ENCODE measurements at regions not wholly inside any gene's neighbourhood (a gene's known extent, or its start where the extent isn't known, plus 50 kb on each side); places are given as distances from the start of the nearest gene placed in this dataset.

DNA sequence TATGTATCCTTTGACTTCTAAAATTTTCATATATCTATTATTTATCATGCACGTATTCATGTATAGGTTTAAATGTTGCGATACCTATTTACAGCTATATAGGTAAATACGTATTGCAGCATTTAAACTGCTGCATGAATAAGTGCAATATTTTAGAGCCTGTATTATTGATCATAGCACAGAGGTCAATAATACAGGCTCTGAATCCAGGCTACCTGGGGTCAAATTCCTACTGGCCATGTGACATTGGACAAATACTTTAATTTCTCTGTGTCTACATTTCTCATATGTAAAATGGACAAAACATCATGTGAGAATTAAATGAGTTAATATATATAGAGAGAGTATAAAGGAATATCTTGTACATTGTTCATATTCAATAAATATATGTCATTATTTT, 352.9 kb upstream of the ROBO2 start:
- Histone ChIP-seq H3K36me3 (ENCODE audit: control insufficient read depth, insufficient read depth, low read length) (no peaks in the 10 kb centered on the region), H4K20me1 (replicated peaks; ENCODE audit: control insufficient read depth, insufficient read depth, low read length) (no peaks in the 10 kb centered on the region), H3K4me2 (ENCODE audit: insufficient read depth, low read length) (no peak overlapping the region), H3K27ac (ENCODE audit: extremely low read depth, low read depth, low read length) (no peak overlapping the region), H3K79me2 (ENCODE audit: control insufficient read depth, insufficient read depth, low read length) (no peaks in the 10 kb centered on the region), H3K9ac (ENCODE audit: insufficient read depth in 1 of 2, low read depth in 2 of 2, low read length in 2 of 2) (no peak overlapping the region), H3K4me1 (replicated peaks in 1 of 2; ENCODE audit: control insufficient read depth in 2 of 2, insufficient read depth in 2 of 2, low read length in 2 of 2) (no peaks in the 10 kb centered on the region), H3K9me1 (ENCODE audit: control insufficient read depth, insufficient read depth, low read length) (no peaks in the 10 kb centered on the region), H3K4me3 (no peak overlapping the region), H3K27me3 (ENCODE audit: control insufficient read depth in 2 of 2, insufficient read depth in 2 of 2, low read length in 2 of 2) (no peaks in the 10 kb centered on the region), H2AFZ (ENCODE audit: low read depth, low read length) (no peak overlapping the region), H3K9me3 (replicated peaks; ENCODE audit: control insufficient read depth, insufficient read depth, low read depth, low read length) (no peaks in the 10 kb centered on the region)
- intact Hi-C loops (cut with micrococcal nuclease) (no loop called here), in situ Hi-C loops (cut with MboI) (no loop called here)
- TF ChIP-seq ZNF12 (CRISPR knock-in tag; IDR thresholded peaks at IDR 0.05) (no peak), ZSCAN29 (IDR thresholded peaks at IDR 0.05) (no peak)
- no TSS peak for BruUV-seq (replicated peaks)
- ChIA-PET POLR2A (no interaction called here), CTCF (ENCODE audit: low intra/inter-chr PET ratio) (no interaction called here)
- no peak for FAIRE-seq
- whole genome bisulfite sequencing (ENCODE audit: insufficient coverage, low coverage, missing lambda C conversion rate), result 0% methylated on average over 3 of the region's 3 CpGs
- no peak for ATAC-seq
- no peak for DNase-seq (ENCODE audit: extremely low read depth in 1 of 4, low spot score in 3 of 4)

- POLR2A ChIA-PET, result no interaction called here
These were observed 345.8 kb upstream of the ROBO2 start for GRCh38 chr3:76694063-76694462.

More at GRCh38 chr3:76694063-76694462, 345.8 kb upstream of the ROBO2 start:
- intact Hi-C loops (cut with micrococcal nuclease) (no loop called here), in situ Hi-C loops (cut with MboI) (no loop called here)
- DNase-seq (ENCODE audit: extremely low read depth in 1 of 4, low spot score in 3 of 4), result no peak
- Histone ChIP-seq H4K20me1 (replicated peaks; ENCODE audit: control insufficient read depth, insufficient read depth, low read length) (no peaks in the 10 kb centered on the region), H2AFZ (ENCODE audit: low read depth, low read length) (no peak overlapping the region), H3K4me3 (no peak overlapping the region), H3K9me3 (replicated peaks; ENCODE audit: control insufficient read depth, insufficient read depth, low read depth, low read length) (no peaks in the 10 kb centered on the region), H3K79me2 (ENCODE audit: control insufficient read depth, insufficient read depth, low read length) (no peaks in the 10 kb centered on the region), H3K36me3 (ENCODE audit: control insufficient read depth, insufficient read depth, low read length) (no peaks in the 10 kb centered on the region), H3K4me2 (ENCODE audit: insufficient read depth, low read length) (no peak overlapping the region), H3K9ac (ENCODE audit: insufficient read depth in 1 of 2, low read depth in 2 of 2, low read length in 2 of 2) (no peak overlapping the region), H3K27me3 (ENCODE audit: control insufficient read depth in 2 of 2, insufficient read depth in 2 of 2, low read length in 2 of 2) (no peaks in the 10 kb centered on the region), H3K4me1 (replicated peaks in 1 of 2; ENCODE audit: control insufficient read depth in 2 of 2, insufficient read depth in 2 of 2, low read length in 2 of 2) (no peaks in the 10 kb centered on the region), H3K9me1 (ENCODE audit: control insufficient read depth, insufficient read depth, low read length) (no peaks in the 10 kb centered on the region), H3K27ac (ENCODE audit: extremely low read depth, low read depth, low read length) (no peak overlapping the region)
- 0% methylated on average over 5 of the region's 5 CpGs for WGBS (ENCODE audit: insufficient coverage, low coverage, missing lambda C conversion rate)
- no peak for ATAC-seq
- FAIRE-seq, result no peak
- CTCF ChIA-PET (ENCODE audit: low intra/inter-chr PET ratio), result no interaction called here
- no TSS peak for BruUV-seq (replicated peaks)
- no peak for TF ChIP-seq BRD9 (IDR thresholded peaks at IDR 0.05; ENCODE audit: low read depth, partially characterized antibody)
- TF ChIP-seq BACH1 (tag; IDR thresholded peaks at IDR 0.05), result no peak
- no peak for TF ChIP-seq CHD1 (IDR thresholded peaks at IDR 0.05; ENCODE audit: low read length)
- no peak for TF ChIP-seq IFI16 (CRISPR knock-in tag; IDR thresholded peaks at IDR 0.05)
- no peak for TF ChIP-seq NRF1 (conservative IDR thresholded peaks at IDR 0.05 in 1 of 2, IDR thresholded peaks at IDR 0.05 in 1 of 2)
- TF ChIP-seq ETV6 (IDR thresholded peaks at IDR 0.05; ENCODE audit: borderline replicate concordance in 1 of 2, low read depth in 2 of 2, low read length in 1 of 2), result no peak
- TF ChIP-seq ETV6 (CRISPR knock-in tag; IDR thresholded peaks at IDR 0.05; ENCODE audit: borderline replicate concordance), result no peak
- TF ChIP-seq WHSC1 (IDR thresholded peaks at IDR 0.05; ENCODE audit: low read length), result no peak

Data from K562 (cell line).